NOMO-1 (cell line): ENCODE measurements at regions not wholly inside any gene's neighbourhood (a gene's known extent, or its start where the extent isn't known, plus 50 kb on each side); places are given as distances from the start of the nearest gene placed in this dataset.

Experiments
- DNase-seq, 2 experiments: peaks; one replicate each; lab custom pipeline; 2025; ENCODE audit not compliant: unreplicated experiment in 2 of 2; lab: John Stamatoyannopoulos, UW

- no peak for DNase-seq
These were observed 267.1 kb downstream of the TENT5A start for GRCh38 chr6:81485395-81485794.

GRCh38 chr6:81484251-81484650 is 268.2 kb downstream of the TENT5A start:
- no peak for DNase-seq

GRCh38 chr6:81480139-81480538 is 272.3 kb downstream of the TENT5A start:
- no peak for DNase-seq

GRCh38 chr6:81476881-81477280 is 275.6 kb downstream of the TENT5A start:
- no peak for DNase-seq

- DNase-seq = no peak
These were observed 276.8 kb downstream of the TENT5A start for GRCh38 chr6:81475646-81476045.

GRCh38 chr6:81465859-81466258 is 286.6 kb downstream of the TENT5A start:
- DNase-seq = no peak

GRCh38 chr6:81456416-81456815 is 296.1 kb downstream of the TENT5A start:
- no peak for DNase-seq

GRCh38 chr6:81455641-81456040 is 296.8 kb downstream of the TENT5A start:
- no peak for DNase-seq

GRCh38 chr6:81451787-81452186 is 300.7 kb downstream of the TENT5A start:
- DNase-seq = no peak

- no peak for DNase-seq
These were observed 302.3 kb downstream of the TENT5A start for GRCh38 chr6:81450180-81450579.

GRCh38 chr6:81446509-81446908 is 306.0 kb downstream of the TENT5A start:
- no peak for DNase-seq

- DNase-seq = no peak
These were observed 313.1 kb downstream of the TENT5A start for GRCh38 chr6:81439417-81439816.

- DNase-seq = no peak
These were observed 315.5 kb downstream of the TENT5A start for GRCh38 chr6:81436990-81437389.

GRCh38 chr6:81413306-81413705 is 339.2 kb downstream of the TENT5A start:
- DNase-seq = no peak

GRCh38 chr6:81401970-81402690 is 350.4 kb downstream of the TENT5A start:
- DNase-seq = no peak

- no peak for DNase-seq
These were observed 355.6 kb downstream of the TENT5A start for GRCh38 chr6:81396916-81397315.

- DNase-seq = no peak
These were observed 365.3 kb downstream of the TENT5A start for GRCh38 chr6:81387163-81387562.

- DNase-seq = no peak
These were observed 367.6 kb downstream of the TENT5A start for GRCh38 chr6:81384921-81385320.

- no peak for DNase-seq
These were observed 369.0 kb downstream of the TENT5A start for GRCh38 chr6:81383472-81383871.

GRCh38 chr6:81382852-81383251 is 369.6 kb downstream of the TENT5A start:
- DNase-seq = no peak

GRCh38 chr6:81381382-81381916 is 371.0 kb downstream of the TENT5A start:
- no peak for DNase-seq

- no peak for DNase-seq
These were observed 371.7 kb downstream of the TENT5A start for GRCh38 chr6:81380718-81381338.
